ENCODE measurements at regions not wholly inside any gene's neighbourhood (a gene's known extent, or its start where the extent isn't known, plus 50 kb on each side); places are given as distances from the start of the nearest gene placed in this dataset.
"Not testable (repeated sequence)": the region's sequence is repeated elsewhere in the genome, so short reads cannot be mapped to it uniquely, and the experiment has no call there.

GRCh38 chr2:187056416-187057334, 207.7 kb upstream of the ZSWIM2 start:
- DNase-seq, result no peak

GRCh38 chr2:187055463-187055862, 206.5 kb upstream of the ZSWIM2 start:
- DNase-seq, result no peak

DNA sequence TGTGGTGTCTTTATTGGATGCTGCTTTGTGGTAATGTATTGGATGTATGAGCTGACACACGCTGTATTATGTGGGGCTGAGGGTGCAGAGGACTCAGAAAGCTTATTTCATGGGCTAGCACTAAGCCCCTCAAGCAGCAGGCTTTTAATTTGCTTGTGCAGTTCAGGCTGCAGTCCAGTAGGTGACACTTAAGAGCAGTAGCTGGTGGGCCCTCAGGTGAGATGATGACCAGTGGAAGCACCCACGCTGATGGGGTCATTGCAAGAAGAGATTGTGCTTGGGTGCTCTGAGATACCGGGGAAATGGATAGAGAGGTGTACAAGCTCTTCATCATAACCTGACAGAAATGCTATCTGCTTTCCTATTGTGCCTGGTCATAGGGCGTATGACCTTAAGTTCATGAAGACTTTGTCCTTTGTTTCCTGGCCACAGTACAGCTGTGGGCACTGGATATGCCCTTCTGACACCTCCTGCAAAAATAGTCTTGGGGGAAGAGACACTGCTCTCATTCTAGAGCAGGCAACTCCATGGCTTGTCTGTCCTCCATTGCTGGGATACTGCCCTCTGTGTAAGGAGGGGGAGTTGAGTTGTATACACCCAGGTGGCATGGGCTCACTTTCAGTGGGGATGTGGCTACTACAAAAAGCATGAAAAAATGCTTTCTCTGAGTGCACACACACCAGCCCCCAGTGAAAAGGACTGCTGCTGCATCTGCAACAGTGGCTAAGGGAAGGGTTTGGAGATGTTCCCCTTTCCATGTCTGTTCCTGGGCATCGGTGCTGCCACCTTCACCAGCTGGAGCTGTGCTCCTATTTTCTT, 205.7 kb upstream of the ZSWIM2 start:
- DNase-seq, result no peak

DNA sequence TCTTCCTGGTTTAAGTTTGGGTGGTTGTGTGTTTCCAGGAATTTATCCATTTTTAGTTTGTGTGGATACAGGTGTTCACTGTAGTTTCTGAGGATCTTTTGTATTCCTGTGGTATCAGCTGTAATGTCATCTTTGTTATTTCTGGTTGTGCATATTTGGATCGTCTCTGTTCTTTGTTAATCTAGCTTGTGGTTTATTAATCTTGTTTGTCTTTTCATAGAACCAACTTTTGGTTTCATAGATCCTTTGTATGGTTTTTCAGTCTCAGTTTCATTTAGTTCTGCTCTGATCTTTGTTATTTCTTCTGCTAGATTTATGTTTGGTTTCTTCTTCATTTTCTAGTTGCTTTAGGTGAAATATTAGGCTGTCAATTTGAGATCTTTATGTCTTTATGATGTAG, 202.4 kb upstream of the ZSWIM2 start:
- no peak for DNase-seq

GRCh38 chr2:187050409-187050998, 201.5 kb upstream of the ZSWIM2 start:
- no peak for DNase-seq

DNA sequence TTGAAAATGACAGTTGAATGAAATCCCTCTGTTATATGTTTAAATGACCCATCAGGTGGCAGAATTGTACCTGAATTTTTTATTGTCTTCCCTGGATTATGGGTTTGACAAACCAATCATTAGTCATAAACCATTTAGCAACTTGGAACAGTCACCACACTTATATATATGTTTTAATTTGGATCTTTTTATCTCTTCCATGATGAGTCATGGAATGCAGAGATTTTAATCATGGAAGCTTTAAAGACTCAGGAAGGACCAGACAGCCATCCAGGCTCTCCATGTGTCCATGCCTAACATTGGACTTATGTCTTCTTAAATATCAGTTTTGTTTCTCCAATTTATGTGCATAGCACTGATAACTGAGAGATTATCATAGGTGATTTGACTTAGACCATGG, 188.3 kb upstream of the ZSWIM2 start:
- DNase-seq, result no peak

DNA sequence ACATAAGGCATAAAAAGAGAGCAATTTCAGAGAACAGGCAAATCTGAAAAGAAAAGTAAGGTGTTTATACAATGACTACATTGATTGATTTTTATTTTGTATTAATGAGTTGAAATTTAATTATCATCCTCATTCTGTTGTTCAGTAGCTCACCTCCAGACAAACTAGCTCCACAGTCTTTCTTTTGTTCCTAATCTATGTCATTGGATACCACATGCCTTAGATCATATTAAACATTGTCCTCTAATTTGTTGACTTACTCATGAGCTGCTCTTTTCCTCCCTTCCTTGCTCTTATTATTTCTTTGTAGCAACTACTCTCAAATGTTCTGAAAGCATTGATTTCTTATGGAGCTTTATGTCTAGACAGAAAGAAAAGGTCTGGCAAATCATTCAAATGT, 185.5 kb upstream of the ZSWIM2 start:
- no peak for DNase-seq

DNA sequence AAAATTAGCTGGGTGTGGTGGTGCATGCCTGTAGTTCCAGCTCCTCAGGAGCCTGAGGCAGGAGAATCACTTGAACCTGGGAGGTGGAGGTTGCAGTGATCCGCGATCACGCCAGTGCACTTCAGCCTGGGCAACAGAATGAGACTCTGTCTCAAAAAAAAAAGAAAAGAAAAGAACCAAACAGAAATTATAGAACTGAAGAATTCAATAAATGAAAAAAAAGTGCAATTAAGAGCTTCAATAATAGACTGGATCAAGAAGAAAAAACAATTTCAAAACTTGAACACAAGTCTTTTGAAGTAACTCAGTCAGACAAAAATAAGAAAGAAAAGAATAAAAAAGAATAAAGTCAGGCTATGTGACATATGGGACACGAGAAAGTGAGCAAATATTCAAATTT, 175.8 kb upstream of the ZSWIM2 start:
- no peak for DNase-seq

- DNase-seq, result not testable (repeated sequence)
Measured at GRCh38 chr2:187023996-187024395, 175.0 kb upstream of the ZSWIM2 start.

DNA sequence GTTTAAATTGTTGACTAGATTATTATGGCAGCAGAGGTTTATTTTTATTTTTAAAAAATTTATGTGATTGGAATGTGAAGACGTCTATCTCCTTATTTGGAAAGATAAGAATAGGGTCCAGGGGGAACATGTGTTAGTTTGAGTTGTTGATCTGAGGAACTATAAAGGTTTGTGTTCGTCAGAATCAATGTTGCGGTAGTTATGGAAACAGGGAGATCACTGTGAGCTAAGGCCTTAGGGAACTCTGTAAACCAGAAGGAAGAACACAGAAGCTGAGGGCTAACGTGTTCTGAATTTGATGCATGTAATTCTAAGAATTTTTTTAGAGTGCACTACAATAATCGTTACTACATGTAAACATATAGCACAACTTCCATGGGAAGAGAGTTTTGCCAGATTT, 168.5 kb upstream of the ZSWIM2 start:
- peak; percentile 21 for DNase-seq

- DNase-seq, result no peak
Measured at GRCh38 chr2:187013058-187013457, 164.1 kb upstream of the ZSWIM2 start.

- no peak for DNase-seq
Measured at GRCh38 chr2:187011206-187011832, 162.3 kb upstream of the ZSWIM2 start.

- DNase-seq, result no peak
Measured at GRCh38 chr2:187009483-187010239, 160.7 kb upstream of the ZSWIM2 start.

- DNase-seq, result no peak
Measured at GRCh38 chr2:187008111-187008510, 159.1 kb upstream of the ZSWIM2 start.

- no peak for DNase-seq
Measured at GRCh38 chr2:187003611-187004010, 154.6 kb upstream of the ZSWIM2 start.

DNA sequence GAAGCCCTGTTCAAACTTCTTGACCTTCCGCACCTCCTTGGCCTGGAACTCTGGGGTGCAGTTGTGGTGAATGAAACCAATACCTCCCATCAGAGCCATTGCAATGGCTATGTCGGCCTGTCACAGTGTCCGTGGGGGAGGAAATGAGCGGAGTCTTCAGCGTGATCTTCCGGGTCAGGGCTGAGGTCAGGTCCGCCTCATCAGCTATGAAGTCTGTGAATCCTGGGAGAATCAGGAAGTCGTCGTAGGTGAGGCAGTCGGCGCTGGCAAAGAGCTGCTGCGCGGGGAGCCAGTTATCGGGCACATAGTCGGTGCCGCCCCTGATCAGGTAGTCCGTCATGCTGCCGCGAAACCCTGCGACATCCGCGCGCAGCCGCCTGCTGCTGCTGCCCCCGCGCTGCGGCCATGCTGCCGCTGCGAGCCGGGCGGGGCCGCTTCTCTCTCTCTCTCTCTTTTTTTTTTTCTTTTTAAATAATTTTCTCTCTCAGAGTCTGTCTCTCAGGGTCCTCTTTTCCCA, 154.1 kb upstream of the ZSWIM2 start:
- DNase-seq, result no peak

DNA sequence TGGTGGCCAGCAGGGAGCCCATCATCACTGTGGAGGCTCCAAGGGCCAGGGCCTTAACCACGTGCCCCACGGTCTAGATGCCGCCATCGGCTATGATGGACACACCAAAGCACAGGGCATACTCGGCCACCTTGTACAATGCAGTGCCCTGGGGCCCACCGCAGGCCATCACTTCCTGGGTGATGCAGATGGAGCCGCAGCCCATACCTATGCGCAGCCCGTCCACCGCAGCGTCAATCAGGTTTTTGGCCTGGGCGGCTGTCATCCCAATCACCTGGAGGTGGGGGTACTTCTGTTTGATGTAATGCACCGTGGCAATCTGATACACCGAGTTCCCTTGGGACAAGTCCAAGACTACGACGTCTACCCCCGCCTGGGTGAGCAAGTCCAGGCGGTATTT, 153.3 kb upstream of the ZSWIM2 start:
- no peak for DNase-seq

DNA sequence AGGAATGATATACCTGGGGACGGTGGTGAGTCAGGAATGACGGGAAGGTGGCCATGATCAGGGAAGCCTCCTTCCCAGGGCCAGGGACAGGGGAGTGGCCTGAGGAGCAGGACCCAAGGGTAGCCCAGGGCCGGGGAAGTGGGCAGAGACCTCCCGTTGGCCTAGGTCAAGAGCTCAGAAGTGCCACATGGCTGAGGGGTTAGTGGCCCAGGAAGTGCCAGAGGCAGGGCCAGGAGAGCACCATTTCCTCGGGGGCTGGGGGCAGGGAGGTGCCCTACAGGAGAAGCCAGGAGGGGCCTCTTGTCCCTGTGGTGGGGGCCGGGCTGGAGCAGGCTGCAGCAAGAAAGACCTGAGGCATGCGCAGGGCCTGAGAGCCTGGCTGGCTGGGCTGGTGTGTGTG, 152.3 kb upstream of the ZSWIM2 start:
- DNase-seq, result no peak

GRCh38 chr2:186995092-186995491, 146.1 kb upstream of the ZSWIM2 start:
- no peak for DNase-seq

GRCh38 chr2:186992597-186992996, 143.6 kb upstream of the ZSWIM2 start:
- DNase-seq, result no peak

DNA sequence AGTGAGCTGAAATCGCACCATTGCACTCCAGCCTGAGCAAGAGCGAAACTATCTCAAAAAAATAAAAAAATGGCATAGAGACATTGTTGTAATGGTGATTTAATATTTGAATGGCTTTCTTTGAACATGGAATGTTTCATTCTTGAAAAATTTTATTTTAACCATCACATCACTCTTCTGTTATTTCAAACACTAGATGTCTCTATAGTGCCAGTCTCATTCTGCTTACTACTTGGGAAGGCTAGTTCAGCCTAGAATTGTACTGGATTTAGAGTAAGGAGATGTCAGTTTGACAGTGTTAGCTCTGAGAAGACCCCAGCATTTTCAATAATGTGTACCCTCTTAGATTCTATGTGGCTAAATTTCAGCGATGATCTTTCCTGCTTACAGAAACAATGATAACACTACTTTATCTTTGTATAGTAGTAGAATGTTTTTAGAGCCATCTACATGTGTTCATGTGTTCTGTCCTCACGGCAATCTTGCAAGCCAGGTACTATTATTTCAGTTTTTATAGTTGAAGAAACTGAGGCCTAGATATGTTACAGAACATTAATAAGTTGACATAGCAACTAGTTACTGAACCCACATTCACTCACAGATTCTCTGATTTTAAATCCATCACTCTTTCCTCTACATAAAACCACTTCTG, 142.9 kb upstream of the ZSWIM2 start:
- DNase-seq, result peak; percentile 14

- no peak for DNase-seq
Measured at GRCh38 chr2:186984966-186985365, 136.0 kb upstream of the ZSWIM2 start.

All from eye (tissue), 1 donor.